Stimulated activated CD4-positive, alpha-beta T cell treated with anti-CD3 and anti-CD28 coated beads, Interleukin-2, amount 100 ng/mL, for 48 hours (primary cell): ENCODE measurements at regions not wholly inside any gene's neighbourhood (a gene's known extent, or its start where the extent isn't known, plus 50 kb on each side); places are given as distances from the start of the nearest gene placed in this dataset.
"Not testable (repeated sequence)": the region's sequence is repeated elsewhere in the genome, so short reads cannot be mapped to it uniquely, and the experiment has no call there.

ENCODE experiments used
- DNase-seq, 2 donors: peaks; one replicate each; pipeline ENCODE4 v3.0.0-alpha.2; 2020

GRCh38 chr9:63912451-63912850, 1372.6 kb downstream of the FOXD4L5 start:
- DNase-seq = not testable (repeated sequence)

DNA sequence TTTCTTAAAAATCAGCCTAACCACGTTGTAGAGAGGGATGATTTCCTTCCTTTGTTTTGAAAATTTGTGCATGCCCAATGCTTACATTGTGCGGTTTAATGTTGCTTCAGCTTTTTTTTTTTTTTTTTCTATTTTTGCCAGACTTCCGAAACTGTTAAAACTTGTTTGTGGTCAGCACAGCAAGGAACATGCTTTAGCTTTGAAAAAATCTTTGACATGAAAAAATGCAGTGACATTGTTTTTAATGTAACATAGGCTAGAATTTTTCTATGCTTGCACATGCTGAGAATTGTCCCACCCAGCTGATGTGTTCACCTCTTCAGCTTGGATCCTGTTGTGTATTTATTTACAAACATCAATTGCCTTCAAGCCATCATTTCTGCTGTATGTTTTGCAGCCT, 1375.9 kb downstream of the FOXD4L5 start:
- DNase-seq = not testable (repeated sequence)

GRCh38 chr9:63899637-63900190, 1385.3 kb downstream of the FOXD4L5 start:
- not testable (repeated sequence) for DNase-seq

GRCh38 chr9:63881386-63881785, 1403.6 kb downstream of the FOXD4L5 start:
- DNase-seq = not testable (repeated sequence)

DNA sequence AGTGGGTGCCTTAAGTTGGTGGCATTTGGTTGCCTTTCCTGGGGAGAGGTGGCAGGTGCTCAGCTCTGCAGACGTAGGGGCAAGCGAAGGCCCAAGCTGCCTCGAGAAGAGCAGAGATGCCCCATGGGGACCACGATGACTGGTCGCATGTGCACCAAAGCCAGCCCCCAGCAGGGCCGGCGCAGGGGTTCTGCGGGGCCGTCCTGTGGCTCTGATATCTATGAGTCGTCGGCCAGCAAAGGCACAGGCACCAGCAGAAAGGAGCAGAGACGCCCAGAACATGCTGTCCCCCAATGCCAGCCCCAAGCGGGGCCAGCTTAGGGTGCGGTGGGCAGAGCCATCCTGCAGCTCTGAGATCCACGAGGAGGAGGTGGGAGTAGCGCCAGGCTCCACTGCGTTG, 1408.6 kb downstream of the FOXD4L5 start:
- DNase-seq = not testable (repeated sequence)

DNA sequence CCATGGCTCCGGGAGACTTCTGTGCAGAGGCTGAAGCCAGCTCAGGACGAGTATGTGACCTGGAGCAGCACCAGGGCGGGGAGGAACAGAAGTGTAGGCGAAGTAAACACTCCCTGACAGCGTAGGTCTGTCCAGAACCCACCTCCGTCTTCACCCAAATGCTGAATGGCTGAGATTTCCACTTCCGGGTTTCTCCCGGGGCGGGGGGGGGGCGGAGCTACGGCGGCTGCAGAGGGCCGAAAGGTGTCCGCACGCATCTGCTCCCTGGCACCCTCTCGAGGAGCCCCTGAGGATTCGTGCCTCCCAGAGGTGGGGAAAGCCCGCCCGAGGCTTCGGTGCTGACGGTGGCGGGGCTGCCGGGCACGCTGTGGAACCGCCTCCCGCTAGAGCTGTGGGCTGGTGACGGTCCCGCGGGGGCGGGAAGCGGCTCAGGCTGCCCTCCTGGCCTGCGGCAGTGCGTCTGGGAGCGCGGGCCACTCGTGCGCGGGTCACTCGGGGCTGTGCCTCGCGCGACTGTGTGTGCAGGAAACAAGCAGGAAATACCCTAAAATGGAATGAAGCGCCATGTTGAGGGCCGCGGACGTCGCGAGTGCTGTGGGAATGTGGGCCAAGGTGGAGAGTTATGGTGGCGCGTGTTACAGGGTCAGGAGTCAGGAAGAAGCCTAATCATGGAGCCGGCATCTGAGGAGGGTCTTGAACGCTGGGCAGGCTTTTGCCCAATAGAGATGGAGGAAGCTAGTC, 1425.4 kb downstream of the FOXD4L5 start:
- peak in 1 of 2 donors; percentile 8 for DNase-seq

GRCh38 chr9:63859090-63859474, 1425.9 kb downstream of the FOXD4L5 start:
- not testable (repeated sequence) for DNase-seq

- not testable (repeated sequence) for DNase-seq
Measured at GRCh38 chr9:63853140-63853751, 1431.8 kb downstream of the FOXD4L5 start.

DNA sequence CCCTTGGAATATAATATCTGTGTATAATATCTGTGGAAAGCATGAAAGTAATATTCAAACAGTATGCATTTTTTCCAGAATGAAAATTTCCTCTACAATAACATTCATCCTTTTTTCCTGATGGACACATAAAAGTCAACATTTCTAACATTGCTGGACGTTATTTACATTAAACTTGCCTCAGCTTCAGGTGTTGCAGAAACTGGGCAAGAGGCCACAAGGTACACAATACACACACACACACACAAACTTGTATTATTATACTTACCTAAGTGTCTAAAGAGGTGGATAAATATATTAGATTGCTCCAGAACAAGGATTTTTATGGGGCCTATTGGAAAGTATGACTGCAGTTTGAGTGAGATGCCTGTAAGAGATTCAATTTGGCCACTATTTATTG, 1460.2 kb downstream of the FOXD4L5 start:
- DNase-seq = not testable (repeated sequence)

GRCh38 chr9:63823375-63824201, 1461.4 kb downstream of the FOXD4L5 start:
- not testable (repeated sequence) for DNase-seq

- DNase-seq = not testable (repeated sequence)
Measured at GRCh38 chr9:63822615-63823374, 1462.2 kb downstream of the FOXD4L5 start.

DNA sequence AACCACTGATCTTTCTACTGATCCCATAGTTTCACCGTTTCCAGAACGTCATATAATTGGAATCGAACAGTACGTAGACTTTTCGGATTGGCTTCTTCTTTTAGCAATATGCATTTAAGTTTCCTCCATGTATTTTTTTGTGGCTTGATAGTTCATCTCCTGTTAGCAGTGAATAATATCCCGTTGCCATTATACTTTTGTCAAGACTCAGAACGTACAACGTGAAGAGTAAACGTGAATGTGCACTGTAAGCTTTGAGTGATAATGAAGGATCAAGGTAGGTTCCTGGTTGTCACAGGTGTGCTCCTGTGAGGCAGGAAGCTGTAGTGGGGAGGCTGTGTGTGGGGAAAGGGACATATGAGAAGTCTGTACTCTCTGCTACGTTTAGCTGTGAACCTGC, 1463.7 kb downstream of the FOXD4L5 start:
- not testable (repeated sequence) for DNase-seq

DNA sequence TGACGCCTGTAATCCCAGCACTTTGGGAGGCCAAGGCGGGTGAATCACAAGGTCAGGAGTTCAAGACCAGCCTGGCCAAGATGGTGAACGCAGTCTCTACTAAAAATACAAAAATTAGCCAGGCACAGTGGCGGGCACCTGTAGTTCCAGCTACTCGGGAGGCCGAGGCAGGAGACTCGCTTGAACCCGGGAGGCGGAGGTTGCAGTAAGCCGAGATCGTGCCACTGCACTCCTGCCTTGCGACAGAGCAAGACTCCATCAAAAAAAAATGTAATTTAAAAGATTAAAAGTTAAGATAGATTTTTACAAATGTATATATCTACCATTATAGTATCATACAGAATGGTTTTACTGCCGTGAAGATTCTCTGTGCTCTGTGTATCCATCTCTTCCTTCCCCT, 1464.1 kb downstream of the FOXD4L5 start:
- not testable (repeated sequence) for DNase-seq

DNA sequence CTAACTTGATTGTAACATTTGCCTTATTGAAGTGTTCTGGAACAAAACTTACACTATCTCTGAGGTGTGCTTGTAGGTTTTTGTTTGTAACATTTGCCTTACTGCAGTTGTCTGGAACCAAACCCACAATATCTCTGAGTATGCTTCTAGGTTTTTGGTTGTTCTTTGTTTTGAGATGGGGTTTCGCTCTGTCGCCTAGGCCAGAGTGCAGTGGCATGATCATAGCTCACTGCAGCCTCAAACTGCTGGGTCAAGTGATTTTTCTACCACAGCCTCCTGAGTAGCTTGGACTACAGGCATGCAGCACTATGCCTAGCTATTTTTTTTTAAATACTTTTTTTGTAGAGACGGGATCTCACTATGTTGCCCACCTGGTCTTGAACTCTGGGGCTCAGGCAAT, 1464.6 kb downstream of the FOXD4L5 start:
- DNase-seq = not testable (repeated sequence)

- peak; percentile 45 to 63 for DNase-seq
Measured at GRCh38 chr9:63817622-63818518, 1467.1 kb downstream of the FOXD4L5 start.

- peak; percentile 65 to 72 for DNase-seq
Measured at GRCh38 chr9:63816751-63817621, 1468.0 kb downstream of the FOXD4L5 start.

- not testable (repeated sequence) for DNase-seq
Measured at GRCh38 chr9:63814970-63815669, 1469.9 kb downstream of the FOXD4L5 start.

- not testable (repeated sequence) for DNase-seq
Measured at GRCh38 chr9:63813391-63814021, 1471.5 kb downstream of the FOXD4L5 start.

GRCh38 chr9:63812822-63813221, 1472.2 kb downstream of the FOXD4L5 start:
- DNase-seq = not testable (repeated sequence)
